ENCODE measurements at regions not wholly inside any gene's neighbourhood (a gene's known extent, or its start where the extent isn't known, plus 50 kb on each side); places are given as distances from the start of the nearest gene placed in this dataset.
"Not testable (repeated sequence)": the region's sequence is repeated elsewhere in the genome, so short reads cannot be mapped to it uniquely, and the experiment has no call there.

DNA sequence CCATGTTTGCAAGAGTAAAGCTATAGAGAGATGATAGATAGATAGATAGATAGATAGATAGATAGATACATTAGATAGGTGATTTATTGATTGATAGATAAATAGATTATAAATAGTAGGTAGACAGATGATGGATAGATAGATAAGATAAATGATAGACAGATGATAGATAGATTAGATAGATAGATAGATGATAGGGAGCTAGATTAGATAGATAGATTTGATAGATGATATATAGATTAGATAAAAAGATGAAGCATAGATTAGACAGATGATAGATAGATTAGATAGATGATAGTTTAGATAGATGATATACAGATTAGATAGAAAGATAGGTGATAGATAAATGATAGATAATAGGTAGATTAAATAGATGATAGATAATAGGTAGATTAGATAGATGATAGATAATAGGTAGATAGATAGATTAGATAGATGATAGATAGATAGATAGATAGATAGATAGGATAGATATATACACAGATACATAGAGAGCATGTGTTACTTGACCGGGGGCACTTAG, 243.3 kb upstream of the FOXK1 start:
- DNase-seq: no peak

GRCh38 chr7:4439444-4439843, 242.7 kb upstream of the FOXK1 start:
- DNase-seq: no peak

DNA sequence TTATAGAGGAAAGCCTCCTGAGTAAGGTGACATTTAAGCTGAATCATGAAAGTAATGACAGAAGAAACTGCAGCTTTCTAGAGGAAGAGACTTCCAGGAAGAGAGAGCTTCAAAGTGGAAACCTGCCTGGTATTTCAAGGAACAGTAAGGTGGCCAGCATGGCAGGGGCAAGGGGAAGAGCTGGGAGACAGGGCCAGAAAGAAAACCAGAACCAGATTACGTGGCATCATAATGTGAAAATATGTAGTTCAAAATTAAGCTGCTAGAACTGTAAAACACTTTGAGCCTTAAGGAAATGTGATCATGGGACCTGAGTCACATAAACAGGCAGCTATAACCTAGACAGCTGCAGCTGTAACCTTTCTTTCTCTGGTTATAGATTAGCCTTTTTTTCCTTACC, 238.0 kb upstream of the FOXK1 start:
- DNase-seq: no peak

DNA sequence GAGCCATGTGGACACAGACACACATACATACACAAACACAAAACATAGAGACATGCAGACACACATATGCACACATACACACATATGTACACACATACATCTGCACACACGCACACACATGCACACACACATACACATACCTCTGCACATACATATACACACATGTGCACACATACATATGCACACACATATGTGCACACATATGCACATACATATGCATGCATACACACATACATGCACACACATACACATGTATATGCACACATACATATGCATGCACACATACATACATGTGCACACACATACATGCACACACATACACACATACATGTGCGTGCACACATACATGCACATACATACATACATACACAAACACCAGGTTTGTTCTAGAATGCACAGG, 236.3 kb upstream of the FOXK1 start:
- DNase-seq: no peak

DNA sequence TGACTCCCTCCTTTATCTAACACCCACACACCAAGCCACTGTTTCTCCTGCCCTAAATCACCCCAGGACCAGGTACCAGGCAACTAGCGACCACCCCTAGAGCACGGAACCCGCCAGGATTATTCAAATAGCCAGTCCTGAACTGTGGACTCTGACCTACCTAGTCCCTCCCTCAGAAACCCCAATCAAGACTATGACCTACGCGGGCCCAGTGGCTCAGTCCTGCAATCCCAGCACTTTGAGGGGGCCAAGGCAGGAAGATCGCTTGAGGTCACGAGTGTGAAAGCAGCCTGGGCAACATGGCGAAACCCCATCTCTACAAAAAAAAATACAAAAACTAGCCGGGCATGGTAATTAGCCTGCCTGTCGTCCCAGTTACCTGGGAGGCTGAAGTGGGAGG, 232.8 kb upstream of the FOXK1 start:
- DNase-seq: no peak

DNA sequence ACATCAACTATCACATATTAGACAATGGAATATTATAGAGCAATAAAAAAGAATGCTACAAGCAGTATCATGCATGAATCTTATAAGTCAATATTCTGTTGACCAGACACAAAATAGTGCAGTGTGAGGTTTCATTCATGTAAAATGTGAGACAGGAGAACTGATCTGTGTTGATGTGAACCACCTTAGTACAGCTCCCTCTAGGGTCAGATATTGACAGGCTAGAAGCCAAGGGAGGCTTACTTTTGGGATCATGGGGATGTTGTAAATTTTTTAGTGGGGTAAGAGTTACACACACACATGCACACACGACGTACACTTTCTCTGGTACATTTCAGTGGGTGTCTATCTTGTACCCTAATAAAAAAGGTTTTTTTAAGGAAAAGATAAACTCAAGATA, 231.6 kb upstream of the FOXK1 start:
- DNase-seq: no peak

GRCh38 chr7:4460597-4460996, 221.5 kb upstream of the FOXK1 start:
- DNase-seq: no peak

GRCh38 chr7:4461531-4461930, 220.6 kb upstream of the FOXK1 start:
- no peak for DNase-seq

- DNase-seq: no peak
Measured at GRCh38 chr7:4468320-4469102, 213.6 kb upstream of the FOXK1 start.

- DNase-seq: no peak
Measured at GRCh38 chr7:4470246-4470645, 211.8 kb upstream of the FOXK1 start.

DNA sequence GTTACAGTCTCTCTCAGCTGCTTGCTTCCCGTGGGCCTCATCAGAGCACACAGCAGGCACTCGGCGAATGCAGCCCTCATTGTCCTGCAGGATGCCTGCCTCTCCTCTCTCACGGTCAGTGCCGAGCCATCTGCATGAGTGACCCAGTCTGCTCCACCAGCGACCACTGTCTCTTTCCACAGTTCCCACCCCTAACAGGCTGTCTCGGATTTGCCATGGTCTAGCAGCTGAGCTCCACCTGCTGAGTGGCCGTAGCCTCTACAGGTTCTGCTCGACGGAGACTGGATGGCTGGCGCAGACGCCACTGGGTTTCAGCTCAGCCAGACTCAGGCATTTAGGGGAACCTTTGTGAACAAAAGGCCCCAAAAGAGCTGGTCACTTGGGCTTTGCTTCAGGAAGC, 209.4 kb upstream of the FOXK1 start:
- DNase-seq: no peak

DNA sequence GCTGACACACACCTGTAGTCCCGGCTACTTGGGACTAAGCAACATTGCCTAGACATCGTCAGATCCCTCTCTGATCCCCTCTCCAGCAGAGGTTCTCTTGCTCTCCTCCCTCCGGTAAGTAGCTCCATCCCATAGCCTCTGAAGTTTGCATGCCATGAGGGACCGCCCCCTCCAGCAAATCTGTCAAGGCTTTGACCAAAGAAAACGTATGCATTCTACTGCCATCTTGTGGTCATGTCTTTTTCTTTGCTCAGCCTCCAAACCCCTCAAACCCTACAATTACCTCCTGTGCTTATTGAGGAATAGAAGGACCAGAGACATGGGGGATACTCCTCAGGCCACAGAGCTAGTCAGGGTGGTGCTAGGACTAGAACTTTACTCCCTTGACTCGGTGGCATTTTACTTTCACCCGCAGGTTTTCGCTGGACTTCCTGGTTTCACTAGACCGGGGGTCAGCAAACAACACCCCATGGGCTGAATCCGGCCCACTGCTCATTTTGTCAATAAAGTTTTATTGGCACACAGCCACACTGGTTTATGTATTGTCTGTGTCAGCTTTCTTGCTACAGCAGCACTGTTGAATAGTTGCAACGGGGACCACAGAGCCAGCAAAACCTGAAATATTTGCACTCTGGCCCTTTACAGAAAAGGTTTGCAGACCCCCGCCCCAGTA, 202.6 kb upstream of the FOXK1 start:
- peak; percentile 65 for DNase-seq

DNA sequence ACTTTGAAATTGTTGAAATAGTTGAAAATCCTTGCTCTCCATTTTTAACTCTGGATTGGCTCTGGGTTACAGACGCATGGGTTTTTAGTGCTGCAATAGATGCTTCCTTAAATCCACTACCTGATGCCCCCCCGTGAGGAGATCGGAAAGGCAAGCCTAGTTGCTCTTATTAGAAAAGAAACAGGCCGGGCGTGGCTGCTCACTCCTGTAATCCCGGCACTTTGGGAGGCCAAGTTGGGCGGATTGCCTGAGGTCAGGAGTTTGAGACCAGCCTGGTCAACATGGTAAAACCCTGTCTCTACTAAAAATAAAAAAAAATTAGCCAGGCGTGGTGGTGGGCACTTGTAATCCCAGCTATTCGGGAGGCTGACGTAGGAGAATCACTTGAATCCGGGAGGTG, 202.0 kb upstream of the FOXK1 start:
- not testable (repeated sequence) for DNase-seq

DNA sequence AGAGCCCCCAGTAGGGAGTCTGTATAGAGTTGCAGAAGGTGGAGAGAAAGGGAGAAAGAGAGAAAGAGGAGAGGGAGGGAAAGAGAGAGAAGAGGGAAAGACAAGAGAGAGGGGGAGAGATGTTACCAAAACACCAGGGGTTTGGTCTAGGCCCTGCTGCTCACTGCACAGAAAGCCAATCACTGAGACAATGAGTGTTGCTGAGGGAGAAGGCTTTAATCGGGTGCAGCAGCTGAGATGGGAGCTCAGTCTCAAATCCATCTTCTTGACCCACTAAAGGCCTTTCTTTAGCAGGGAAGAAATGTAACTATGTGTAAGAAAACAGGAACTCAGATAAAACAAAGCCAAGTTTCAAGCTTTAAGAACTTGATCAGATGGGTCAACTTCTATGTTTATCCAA, 198.2 kb upstream of the FOXK1 start:
- DNase-seq: no peak

DNA sequence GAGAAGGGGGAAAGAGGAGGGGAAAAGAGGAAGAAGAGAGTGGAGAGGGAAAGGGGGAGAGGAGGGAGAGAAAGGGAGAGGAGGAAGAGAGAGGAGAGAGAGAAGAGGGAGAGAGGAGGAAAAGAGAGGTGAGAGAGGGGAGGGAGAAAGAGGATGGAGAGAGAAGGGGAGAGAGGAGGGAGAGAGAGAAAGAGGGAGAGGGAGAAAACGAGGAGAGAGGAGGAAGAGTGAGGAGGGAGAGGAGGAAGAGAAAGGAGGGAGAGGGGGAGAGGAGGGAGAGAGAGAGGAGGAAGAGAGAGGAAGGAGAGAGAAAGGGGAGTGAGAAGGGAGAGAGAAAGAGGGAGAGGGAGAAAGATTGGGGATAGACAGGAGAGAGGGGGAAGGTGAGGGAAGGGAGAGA, 197.6 kb upstream of the FOXK1 start:
- DNase-seq: no peak

DNA sequence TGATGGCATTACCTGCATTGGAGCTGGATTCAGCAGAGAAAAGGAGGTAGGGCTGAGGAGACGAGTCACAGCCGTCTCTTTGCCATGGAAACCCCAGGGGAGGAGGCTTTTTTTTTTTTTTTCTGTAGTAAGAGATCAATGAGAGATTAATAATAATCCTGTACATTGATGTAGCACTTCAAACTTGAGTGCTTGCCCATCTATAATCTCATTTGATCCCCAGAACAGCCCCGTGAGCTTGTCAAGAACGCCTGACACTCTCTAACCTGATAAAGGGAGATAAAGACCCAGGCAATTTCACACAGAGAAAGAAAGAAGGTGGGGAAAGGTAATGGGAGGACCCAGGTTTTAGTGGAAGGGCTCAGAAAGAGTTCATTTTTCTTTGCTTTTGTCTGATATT, 195.2 kb upstream of the FOXK1 start:
- DNase-seq: no peak

DNA sequence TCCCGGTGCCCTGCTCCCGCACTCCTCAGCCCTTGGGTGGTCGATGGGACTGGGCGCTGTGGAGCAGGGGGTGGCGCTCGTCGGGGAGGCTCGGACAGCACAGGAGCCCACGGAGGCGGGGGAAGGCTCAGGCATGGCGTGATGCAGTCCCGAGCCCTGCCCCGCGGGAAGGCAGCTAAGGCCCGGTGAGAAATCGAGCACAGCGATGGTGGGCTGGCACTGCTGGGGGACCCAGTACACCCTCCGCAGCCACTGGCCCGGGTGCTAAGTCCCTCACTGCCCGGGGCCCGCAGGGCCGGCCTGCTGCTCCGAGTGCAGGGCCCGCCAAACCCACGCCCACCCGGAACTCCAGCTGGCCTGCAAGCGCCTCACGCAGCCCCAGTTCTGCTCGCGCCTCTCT, 185.2 kb upstream of the FOXK1 start:
- not testable (repeated sequence) for DNase-seq

GRCh38 chr7:4500812-4501211, 181.3 kb upstream of the FOXK1 start:
- no peak for DNase-seq

GRCh38 chr7:4507886-4508285, 174.2 kb upstream of the FOXK1 start:
- not testable (repeated sequence) for DNase-seq

- DNase-seq: no peak
Measured at GRCh38 chr7:4513450-4513849, 168.6 kb upstream of the FOXK1 start.

DNA sequence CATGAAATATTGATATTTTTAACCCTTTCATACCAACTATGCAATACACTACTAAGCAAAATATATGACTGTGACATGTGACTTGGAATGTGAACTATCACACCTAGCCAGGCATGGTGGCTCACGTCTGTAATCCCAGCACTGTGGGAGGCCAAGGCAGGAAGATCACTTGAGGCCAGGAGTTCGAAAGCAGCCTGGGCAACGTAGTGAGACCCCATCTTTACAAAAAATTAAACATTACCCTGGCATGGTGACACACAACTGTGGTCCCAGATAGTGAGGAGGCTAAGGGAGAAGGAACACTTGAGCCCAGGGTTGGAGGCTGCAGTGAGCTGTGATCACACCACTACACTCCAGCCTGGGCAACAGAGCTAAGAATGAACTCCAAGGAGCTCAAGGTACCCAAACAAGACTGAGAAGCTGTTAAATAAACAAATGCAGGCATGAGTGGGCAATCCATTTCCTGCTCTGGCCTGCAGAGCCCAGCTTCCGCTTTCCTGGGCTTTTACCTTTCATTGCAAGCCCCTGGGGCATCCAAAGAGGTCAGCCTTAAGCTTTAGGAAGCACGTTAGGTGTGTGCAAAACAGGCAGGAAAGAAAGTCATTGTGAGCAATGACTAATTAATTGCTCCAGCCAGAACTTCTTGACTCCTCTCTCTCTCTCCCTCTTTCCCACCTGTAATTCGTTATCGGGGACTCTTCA, 162.1 kb upstream of the FOXK1 start:
- DNase-seq: no peak

GRCh38 chr7:4523219-4523618, 158.9 kb upstream of the FOXK1 start:
- DNase-seq: no peak

- no peak for DNase-seq
Measured at GRCh38 chr7:4523873-4524272, 158.2 kb upstream of the FOXK1 start.

DNA sequence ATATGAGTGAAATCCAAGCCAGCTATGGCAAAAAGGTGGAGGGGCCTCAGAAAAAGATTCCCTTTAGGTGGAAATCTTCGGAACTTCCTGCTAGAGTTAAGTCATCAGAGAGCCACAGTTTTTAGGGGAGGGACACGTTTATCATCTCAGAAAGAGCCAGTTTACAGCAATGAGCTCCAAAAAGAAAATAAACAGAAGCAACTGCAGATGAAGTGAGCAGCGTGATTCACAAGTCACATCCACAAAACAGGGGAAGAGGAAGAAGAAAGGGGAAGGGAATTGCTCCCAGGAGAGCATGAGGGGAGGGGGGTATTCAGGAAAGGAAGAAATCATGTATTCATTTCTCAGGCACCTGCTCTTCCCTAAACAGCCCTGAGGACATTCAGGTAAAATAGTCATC, 156.2 kb upstream of the FOXK1 start:
- DNase-seq: no peak
